ENCODE measurements at regions not wholly inside any gene's neighbourhood (a gene's known extent, or its start where the extent isn't known, plus 50 kb on each side); places are given as distances from the start of the nearest gene placed in this dataset.

DNA sequence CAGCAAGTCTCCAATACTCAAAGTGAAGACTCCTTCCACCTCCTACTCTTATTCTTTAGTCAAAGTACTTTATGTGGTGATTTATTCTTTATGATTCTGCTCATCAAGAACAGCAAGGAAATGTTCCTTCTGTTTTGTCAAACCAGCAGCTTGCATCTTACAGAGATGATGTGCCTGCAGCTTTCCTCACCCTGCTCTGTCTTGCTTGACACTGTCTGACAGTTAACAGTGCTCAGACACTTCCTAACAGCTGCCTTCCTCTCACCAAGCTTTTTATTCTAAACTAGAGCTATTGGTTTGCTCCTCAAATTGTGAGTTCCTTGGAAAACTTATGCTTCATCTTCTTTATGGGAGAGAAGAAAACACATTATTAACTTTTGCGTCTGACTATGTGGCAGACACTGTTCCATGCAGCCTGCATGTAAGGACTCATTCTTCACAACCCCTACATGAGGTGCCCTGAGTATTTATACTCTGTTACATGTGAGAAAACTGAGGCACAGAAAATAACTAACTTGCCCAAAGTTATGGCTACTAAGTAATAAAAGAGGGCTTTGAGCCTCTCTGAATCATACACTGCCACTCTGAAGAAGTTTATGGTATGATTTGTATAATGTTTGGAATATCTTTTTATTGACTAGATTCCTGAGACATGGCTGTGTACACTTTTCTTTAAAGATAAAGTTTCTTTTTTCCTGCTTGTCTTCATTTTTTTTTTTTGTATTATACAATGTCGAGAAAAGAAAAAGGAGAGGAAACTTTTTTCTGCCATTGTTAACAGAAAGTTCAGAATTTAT lies 723.3 kb upstream of the DDX18 start:
- H3K9me2 ChIP-seq (ENCODE audit: insufficient read depth, low read length): no peaks in the 10 kb centered on the region
- intact Hi-C loops (cut with micrococcal nuclease; ENCODE audit: unreplicated experiment): no loop called here
- no peaks in the 10 kb centered on the region for H3K9me3 ChIP-seq (ENCODE audit: low read length)
- POLR2A ChIA-PET: no interaction called here
- H3K79me2 ChIP-seq (ENCODE audit: insufficient read depth, low read depth, low read length): no peaks in the 10 kb centered on the region
- no peaks in the 10 kb centered on the region for H4K20me1 ChIP-seq (ENCODE audit: insufficient read depth, low read length)
- TF ChIP-seq, protein P1, sequence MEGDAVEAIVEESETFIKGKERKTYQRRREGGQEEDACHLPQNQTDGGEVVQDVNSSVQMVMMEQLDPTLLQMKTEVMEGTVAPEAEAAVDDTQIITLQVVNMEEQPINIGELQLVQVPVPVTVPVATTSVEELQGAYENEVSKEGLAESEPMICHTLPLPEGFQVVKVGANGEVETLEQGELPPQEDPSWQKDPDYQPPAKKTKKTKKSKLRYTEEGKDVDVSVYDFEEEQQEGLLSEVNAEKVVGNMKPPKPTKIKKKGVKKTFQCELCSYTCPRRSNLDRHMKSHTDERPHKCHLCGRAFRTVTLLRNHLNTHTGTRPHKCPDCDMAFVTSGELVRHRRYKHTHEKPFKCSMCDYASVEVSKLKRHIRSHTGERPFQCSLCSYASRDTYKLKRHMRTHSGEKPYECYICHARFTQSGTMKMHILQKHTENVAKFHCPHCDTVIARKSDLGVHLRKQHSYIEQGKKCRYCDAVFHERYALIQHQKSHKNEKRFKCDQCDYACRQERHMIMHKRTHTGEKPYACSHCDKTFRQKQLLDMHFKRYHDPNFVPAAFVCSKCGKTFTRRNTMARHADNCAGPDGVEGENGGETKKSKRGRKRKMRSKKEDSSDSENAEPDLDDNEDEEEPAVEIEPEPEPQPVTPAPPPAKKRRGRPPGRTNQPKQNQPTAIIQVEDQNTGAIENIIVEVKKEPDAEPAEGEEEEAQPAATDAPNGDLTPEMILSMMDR (conservative IDR thresholded peaks at IDR 0.05; ENCODE audit: low read length): no peak
- no peak for TF ChIP-seq EZH2phosphoT487 (IDR thresholded peaks at IDR 0.05; ENCODE audit: borderline replicate concordance, low read depth, low read length)
- H2AFZ ChIP-seq (ENCODE audit: low read length): no peak overlapping the region
- H3K4me3 ChIP-seq (ENCODE audit: low read depth, low read length, poor library complexity, severe bottlenecking): no peak overlapping the region
- no peak overlapping the region for H3K4me2 ChIP-seq (ENCODE audit: low read length)
- CTCF ChIA-PET (ENCODE audit: unreplicated experiment): no interaction called here
- no peak overlapping the region for H3K27ac ChIP-seq (ENCODE audit: low read depth, low read length, poor library complexity, severe bottlenecking)
- BruUV-seq (replicated peaks): no TSS peak
- H3K36me3 ChIP-seq (ENCODE audit: insufficient read depth, low read length): no peaks in the 10 kb centered on the region
- no peak for DNase-seq (ENCODE audit: low spot score)
- no peaks in the 10 kb centered on the region for H3K4me1 ChIP-seq (ENCODE audit: insufficient read depth, low read length, poor library complexity, severe bottlenecking)

DNA sequence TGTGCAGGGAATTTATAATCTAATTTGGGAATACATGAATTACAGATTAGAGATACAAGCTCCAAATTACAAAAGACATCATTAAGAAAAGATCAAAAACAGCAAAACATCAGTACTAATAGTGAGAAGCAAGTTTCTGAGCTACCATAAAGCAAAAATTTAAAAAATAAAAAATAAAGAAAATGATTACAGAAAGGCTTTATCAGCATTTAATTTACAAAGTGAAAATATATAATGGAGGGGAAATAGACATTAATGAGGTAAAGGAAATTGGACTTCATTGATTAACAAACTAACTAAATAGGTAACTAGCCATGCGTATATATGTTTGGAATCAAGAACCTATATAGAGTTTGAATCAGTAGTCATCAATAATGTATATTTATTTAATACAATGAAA lies 712.9 kb upstream of the DDX18 start:
- no peak overlapping the region for H3K4me2 ChIP-seq (ENCODE audit: low read length)
- ChIA-PET POLR2A (no interaction called here), CTCF (ENCODE audit: unreplicated experiment) (no interaction called here)
- H3K9me3 ChIP-seq (ENCODE audit: low read length): no peaks in the 10 kb centered on the region
- no peak for DNase-seq (ENCODE audit: low spot score)
- H3K79me2 ChIP-seq (ENCODE audit: insufficient read depth, low read depth, low read length): no peaks in the 10 kb centered on the region
- TF ChIP-seq EZH2phosphoT487 (IDR thresholded peaks at IDR 0.05; ENCODE audit: borderline replicate concordance, low read depth, low read length): no peak
- TF ChIP-seq, protein P1 (conservative IDR thresholded peaks at IDR 0.05; ENCODE audit: low read length): no peak
- H4K20me1 ChIP-seq (ENCODE audit: insufficient read depth, low read length): no peaks in the 10 kb centered on the region
- intact Hi-C loops (cut with micrococcal nuclease; ENCODE audit: unreplicated experiment): no loop called here
- no peaks in the 10 kb centered on the region for H3K9me2 ChIP-seq (ENCODE audit: insufficient read depth, low read length)
- BruUV-seq (replicated peaks): no TSS peak
- no peak overlapping the region for H2AFZ ChIP-seq (ENCODE audit: low read length)
- no peaks in the 10 kb centered on the region for H3K36me3 ChIP-seq (ENCODE audit: insufficient read depth, low read length)
- H3K4me1 ChIP-seq (ENCODE audit: insufficient read depth, low read length, poor library complexity, severe bottlenecking): no peaks in the 10 kb centered on the region
- H3K4me3 ChIP-seq (ENCODE audit: low read depth, low read length, poor library complexity, severe bottlenecking): no peak overlapping the region
- H3K27ac ChIP-seq (ENCODE audit: low read depth, low read length, poor library complexity, severe bottlenecking): no peak overlapping the region

DNA sequence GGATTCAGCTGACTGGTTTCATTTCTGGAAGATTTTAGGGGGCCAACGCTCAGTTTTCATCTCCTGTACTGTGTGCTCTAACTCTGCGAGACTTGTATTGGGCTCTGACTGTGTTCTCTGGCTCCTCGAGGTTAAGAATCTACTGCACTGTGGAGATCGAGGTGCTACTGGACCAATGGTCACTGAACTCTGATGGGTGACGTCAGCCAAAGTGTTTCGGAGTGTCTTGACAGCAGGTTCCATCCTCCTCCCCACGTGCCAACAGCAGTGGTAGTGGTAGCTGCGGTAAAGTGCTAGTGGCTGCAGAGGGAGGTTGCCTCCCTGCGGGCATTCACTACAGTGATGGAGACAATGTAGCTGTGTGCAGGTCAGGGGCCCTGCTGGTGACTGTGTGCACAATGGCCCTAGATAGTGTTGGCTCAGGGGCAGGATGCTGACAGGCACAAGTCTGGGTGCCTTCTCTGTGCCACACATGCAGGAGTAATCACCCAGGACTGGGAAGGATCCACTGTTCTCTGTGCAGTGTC lies 705.7 kb upstream of the DDX18 start:
- ChIA-PET CTCF (ENCODE audit: unreplicated experiment) (no interaction called here), POLR2A (no interaction called here)
- Histone ChIP-seq H3K9me3 (ENCODE audit: low read length) (no peaks in the 10 kb centered on the region), H3K79me2 (ENCODE audit: insufficient read depth, low read depth, low read length) (no peaks in the 10 kb centered on the region), H4K20me1 (ENCODE audit: insufficient read depth, low read length) (no peaks in the 10 kb centered on the region), H3K4me2 (ENCODE audit: low read length) (no peak overlapping the region), H2AFZ (ENCODE audit: low read length) (no peak overlapping the region), H3K36me3 (ENCODE audit: insufficient read depth, low read length) (no peaks in the 10 kb centered on the region), H3K4me1 (ENCODE audit: insufficient read depth, low read length, poor library complexity, severe bottlenecking) (no peaks in the 10 kb centered on the region), H3K9me2 (ENCODE audit: insufficient read depth, low read length) (no peaks in the 10 kb centered on the region), H3K27ac (ENCODE audit: low read depth, low read length, poor library complexity, severe bottlenecking) (no peak overlapping the region), H3K4me3 (ENCODE audit: low read depth, low read length, poor library complexity, severe bottlenecking) (no peak overlapping the region)
- TF ChIP-seq, protein P1 (conservative IDR thresholded peaks at IDR 0.05; ENCODE audit: low read length): no peak
- TF ChIP-seq EZH2phosphoT487 (IDR thresholded peaks at IDR 0.05; ENCODE audit: borderline replicate concordance, low read depth, low read length): no peak
- no peak for DNase-seq (ENCODE audit: low spot score)
- no TSS peak for BruUV-seq (replicated peaks)
- intact Hi-C loops (cut with micrococcal nuclease; ENCODE audit: unreplicated experiment): no loop called here
